HCT116 (cell line): ENCODE measurements at regions not wholly inside any gene's neighbourhood (a gene's known extent, or its start where the extent isn't known, plus 50 kb on each side); places are given as distances from the start of the nearest gene placed in this dataset.
A peak's percentile ranks its signal among the peaks of the same experiment; 100 is the strongest.

ENCODE experiments used
- ATAC-seq: fragments of 200-7000 bp; cut with Tn5 transposase; 2 replicates; pipeline ENCODE4 v1.9.1; 2020; ENCODE audit warnings: mild to moderate bottlenecking, moderate library complexity
- BruUV-seq: library from RNA; stranded (reverse); fragments of 400-500 nt; replicated peaks from 2 replicates; lab custom pipeline; 2021; lab: Mats Ljungman, UMichigan
- CTCF ChIA-PET: fragments of 300-600 bp; sonication (Branson Sonifier 250); formaldehyde crosslinking; loops from one replicate; lab custom pipeline; 2021; ENCODE audit warnings: antibody characterized with exemption; lab: Charles Lee
- POLR2A ChIA-PET: fragments of 300-600, 350-600 bp; sonication (Branson Sonifier 250); formaldehyde crosslinking; loops from one replicate; lab custom pipeline; 2021; ENCODE audit warnings: antibody characterized with exemption; lab: Charles Lee
- RAD21 ChIA-PET, 2 experiments: fragments of 300-600 bp; sonication (Branson Sonifier 250); formaldehyde crosslinking; loops; one replicate each; lab custom pipeline; 2023; ENCODE audit warnings: low total read pairs in 2 of 2; ENCODE audit not compliant: uncharacterized antibody in 2 of 2, unreplicated experiment in 2 of 2, low non-redundant PET in 1 of 2; lab: Charles Lee
- DNase-seq: peaks from one replicate; pipeline ENCODE4 v3.0.0-alpha.2; 2010; ENCODE audit warnings: low read depth, low spot score
- H2AFZ ChIP-seq: fragments of 200-600 bp; shearing (Covaris generic), sonication (generic); 2 replicates; pipeline ENCODE4 v1.6.1; 2017; ENCODE audit warnings: low read depth, mixed run types, mixed read lengths, antibody characterized with exemption, low read length; ENCODE audit not compliant: poor library complexity, severe bottlenecking
- H3K27ac ChIP-seq: 2 replicates; pipeline ENCODE4 v1.5.1; 2012; ENCODE audit warnings: low read depth, low read length
- H3K27me3 ChIP-seq: fragments of 200-600 bp; sonication (generic); 2 replicates; pipeline ENCODE4 v1.6.1; 2016; ENCODE audit warnings: mixed run types, low read length, mixed read lengths; ENCODE audit not compliant: insufficient read depth
- H3K36me3 ChIP-seq, 2 experiments: fragments of 200-500 bp in 1 of 2; fragments of 200-600 bp in 1 of 2; sonication (Bioruptor generic) in 1 of 2; sonication (generic) in 1 of 2; 2 replicates each; pipeline versions ENCODE4 v1.5.1 to v1.6.1; 2014 to 2016; ENCODE audit warnings: low read length in 2 of 2, inconsistent platforms in 1 of 2, mixed read lengths in 1 of 2, mixed run types in 1 of 2; ENCODE audit not compliant: insufficient read depth in 2 of 2, control insufficient read depth in 1 of 2
- H3K4me1 ChIP-seq, 2 experiments: fragments of 200-600 bp in 1 of 2; sonication (generic) in 1 of 2; 2 replicates each; pipeline versions ENCODE4 v1.5.1 to v1.6.1; 2012 to 2017; ENCODE audit warnings: low read length in 2 of 2, inconsistent platforms in 1 of 2, mild to moderate bottlenecking in 1 of 2, mixed read lengths in 1 of 2, mixed run types in 1 of 2, moderate library complexity in 1 of 2; ENCODE audit not compliant: insufficient read depth in 2 of 2, control insufficient read depth in 1 of 2
- H3K4me2 ChIP-seq: fragments of 200-600 bp; sonication (generic); 2 replicates; pipeline ENCODE4 v1.6.1; 2017; ENCODE audit warnings: mixed run types, low read length, mixed read lengths
- H3K4me3 ChIP-seq, 2 experiments: fragments of 200-600 bp in 1 of 2; sonication (generic) in 1 of 2; replicated peaks in 1 of 2; 2 replicates each; pipeline ENCODE4 v1.5.1; 2011 to 2016; ENCODE audit warnings: low read length in 2 of 2, control low read depth in 1 of 2, low read depth in 1 of 2, mild to moderate bottlenecking in 1 of 2, mixed read lengths in 1 of 2, mixed run types in 1 of 2
- H3K79me2 ChIP-seq: fragments of 200-600 bp; sonication (generic); 2 replicates; pipeline ENCODE4 v1.6.1; 2017; ENCODE audit warnings: mild to moderate bottlenecking, mixed run types, low read length, moderate library complexity, mixed read lengths; ENCODE audit not compliant: insufficient read depth
- H3K9ac ChIP-seq: fragments of 200-600 bp; sonication (generic); 2 replicates; pipeline ENCODE4 v1.6.1; 2016; ENCODE audit warnings: low read length, mixed read lengths
- H3K9me2 ChIP-seq: fragments of 200-600 bp; sonication (generic), shearing (Covaris generic); 2 replicates; pipeline ENCODE4 v1.6.1; 2017; ENCODE audit warnings: mixed run types, mild to moderate bottlenecking, moderate library complexity; ENCODE audit not compliant: insufficient read depth
- H3K9me3 ChIP-seq, 2 experiments: fragments of 200-500 bp in 1 of 2; fragments of 200-600 bp in 1 of 2; sonication (Bioruptor generic) in 1 of 2; sonication (generic) in 1 of 2; 2 replicates each; pipeline ENCODE4 v1.6.1; 2014 to 2017; ENCODE audit warnings: low read length in 2 of 2, mixed read lengths in 2 of 2, inconsistent platforms in 1 of 2, low read depth in 1 of 2, mild to moderate bottlenecking in 1 of 2, mixed run types in 1 of 2, moderate library complexity in 1 of 2; ENCODE audit not compliant: control insufficient read depth in 1 of 2, insufficient read depth in 1 of 2
- H4K20me1 ChIP-seq: fragments of 200-600 bp; sonication (generic), shearing (Covaris generic); 2 replicates; pipeline ENCODE4 v1.6.1; 2017; ENCODE audit warnings: mixed run types, mild to moderate bottlenecking, moderate library complexity; ENCODE audit not compliant: insufficient read depth
- CTCF ChIP-seq, 3 experiments: fragments of 200-600 bp in 1 of 3; sonication (generic) in 1 of 3; IDR thresholded peaks in 2 of 3; conservative IDR thresholded peaks in 1 of 3; 2 replicates each; pipeline ENCODE4 v1.5.1; 2012 to 2017; ENCODE audit warnings: low read depth in 2 of 3, low read length in 2 of 3, antibody characterized with exemption in 1 of 3, borderline replicate concordance in 1 of 3, control low read depth in 1 of 3, mild to moderate bottlenecking in 1 of 3, mixed read lengths in 1 of 3, mixed run types in 1 of 3, moderate library complexity in 1 of 3; ENCODE audit not compliant: insufficient read depth in 1 of 3
- EGR1 ChIP-seq: IDR thresholded peaks from 2 replicates; pipeline ENCODE4 v1.6.1; 2012; ENCODE audit warnings: low read depth
- JUND ChIP-seq: IDR thresholded peaks from 2 replicates; pipeline ENCODE4 v1.6.1; 2012
- POLR2A ChIP-seq: IDR thresholded peaks from 2 replicates; pipeline ENCODE4 v1.7.0; 2011; ENCODE audit warnings: borderline replicate concordance; ENCODE audit not compliant: insufficient read depth, insufficient read length; ENCODE audit errors: extremely low read depth
- POLR2AphosphoS5 ChIP-seq: IDR thresholded peaks from 2 replicates; pipeline ENCODE4 v1.6.1; 2011; ENCODE audit warnings: mild to moderate bottlenecking, low read depth, low read length, moderate library complexity
- RAD21 ChIP-seq: IDR thresholded peaks from 2 replicates; pipeline ENCODE4 v1.6.1; 2012; ENCODE audit warnings: low read depth, mild to moderate bottlenecking
- SRF ChIP-seq: IDR thresholded peaks from 2 replicates; pipeline ENCODE4 v1.6.1; 2012; ENCODE audit warnings: low read depth
- TCF7L2 ChIP-seq: IDR thresholded peaks from 2 replicates; pipeline ENCODE4 v1.7.0; 2011; ENCODE audit warnings: borderline replicate concordance, inconsistent platforms; ENCODE audit not compliant: insufficient read depth, insufficient read length; ENCODE audit errors: extremely low read depth
- intact Hi-C: fragments of 100-400 bp; cut with micrococcal nuclease; formaldehyde crosslinking; loops from 2 replicates; pipeline ENCODE4 v1.10.0; 2022
- TF ChIP-seq, protein P1 (sequence below): IDR thresholded peaks from 2 replicates; pipeline ENCODE4 v1.6.1; 2011; ENCODE audit warnings: mild to moderate bottlenecking, low read length, moderate library complexity; ENCODE audit not compliant: insufficient replicate concordance; ENCODE audit errors: extremely low read depth
- TF ChIP-seq, protein P2 (sequence below): IDR thresholded peaks from 2 replicates; pipeline ENCODE4 v1.6.1; 2012

DNA sequence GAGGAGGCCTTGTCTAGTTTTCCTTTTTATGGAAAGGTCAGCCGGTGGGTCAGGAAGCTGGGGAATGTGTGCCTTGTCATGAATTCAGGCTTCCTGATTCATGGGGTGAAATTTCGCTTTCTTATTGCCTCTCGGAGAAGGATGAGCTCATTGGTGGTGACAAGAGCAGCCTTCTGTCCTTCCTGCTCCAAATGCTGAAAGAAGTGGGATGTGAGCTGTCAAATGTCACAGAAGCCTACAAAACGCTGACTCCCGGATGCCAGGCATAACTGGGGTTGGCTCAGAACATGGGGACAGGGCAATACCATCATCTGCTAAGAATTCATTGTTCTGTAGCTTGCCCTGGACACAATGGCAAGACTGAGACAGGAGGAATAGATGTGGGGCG is 55.8 kb upstream of the FAM136A start:
- ATAC-seq (no peak), DNase-seq (no peak)
- Histone ChIP-seq H3K4me3 (no peak overlapping the region), H2AFZ (peak overlapping the region; percentile 28), H3K36me3 (no peaks in the 10 kb centered on the region), H4K20me1 (no peaks in the 10 kb centered on the region), H3K4me1 (peaks cover 4 to 29% of the 10 kb centered on the region in 2 experiments), H3K27me3 (no peaks in the 10 kb centered on the region), H3K9me2 (no peaks in the 10 kb centered on the region), H3K27ac (no peak overlapping the region), H3K9ac (no peak overlapping the region), H3K9me3 (no peaks in the 10 kb centered on the region), H3K79me2 (no peaks in the 10 kb centered on the region), H3K4me2 (no peak overlapping the region)
- BruUV-seq = no TSS peak
- RAD21 ChIA-PET = no interaction called here
- CTCF ChIA-PET = no interaction called here
- POLR2A ChIA-PET = no interaction called here
- intact Hi-C loops = no loop called here
- TF ChIP-seq POLR2A = no peak
- no peak for TF ChIP-seq EGR1
- TF ChIP-seq CTCF (IDR thresholded peaks at IDR 0.05 in 2 of 3, conservative IDR thresholded peaks at IDR 0.05 in 1 of 3; ENCODE audit: borderline replicate concordance in 1 of 3, insufficient read depth in 1 of 3, low read depth in 2 of 3, low read length in 2 of 3) = no peak
- no peak for TF ChIP-seq POLR2AphosphoS5
- TF ChIP-seq SRF = no peak

- no peaks in the 10 kb centered on the region for H3K9me3 ChIP-seq
- H3K79me2 ChIP-seq = no peaks in the 10 kb centered on the region
- ATAC-seq = peak; percentile 71
- no TSS peak for BruUV-seq
- H3K4me1 ChIP-seq = peaks cover 4 to 29% of the 10 kb centered on the region in 2 experiments
- ChIA-PET RAD21 (no interaction called here), POLR2A (no interaction called here), CTCF (no interaction called here)
- no peak overlapping the region for H3K27ac ChIP-seq
- no peak for DNase-seq
- no peak overlapping the region for H3K4me2 ChIP-seq
- no peak overlapping the region for H3K4me3 ChIP-seq
- H2AFZ ChIP-seq = peak overlapping the region; percentile 28
- no peaks in the 10 kb centered on the region for H3K36me3 ChIP-seq
- no peaks in the 10 kb centered on the region for H4K20me1 ChIP-seq
- H3K27me3 ChIP-seq = no peaks in the 10 kb centered on the region
- TF ChIP-seq, protein P1, sequence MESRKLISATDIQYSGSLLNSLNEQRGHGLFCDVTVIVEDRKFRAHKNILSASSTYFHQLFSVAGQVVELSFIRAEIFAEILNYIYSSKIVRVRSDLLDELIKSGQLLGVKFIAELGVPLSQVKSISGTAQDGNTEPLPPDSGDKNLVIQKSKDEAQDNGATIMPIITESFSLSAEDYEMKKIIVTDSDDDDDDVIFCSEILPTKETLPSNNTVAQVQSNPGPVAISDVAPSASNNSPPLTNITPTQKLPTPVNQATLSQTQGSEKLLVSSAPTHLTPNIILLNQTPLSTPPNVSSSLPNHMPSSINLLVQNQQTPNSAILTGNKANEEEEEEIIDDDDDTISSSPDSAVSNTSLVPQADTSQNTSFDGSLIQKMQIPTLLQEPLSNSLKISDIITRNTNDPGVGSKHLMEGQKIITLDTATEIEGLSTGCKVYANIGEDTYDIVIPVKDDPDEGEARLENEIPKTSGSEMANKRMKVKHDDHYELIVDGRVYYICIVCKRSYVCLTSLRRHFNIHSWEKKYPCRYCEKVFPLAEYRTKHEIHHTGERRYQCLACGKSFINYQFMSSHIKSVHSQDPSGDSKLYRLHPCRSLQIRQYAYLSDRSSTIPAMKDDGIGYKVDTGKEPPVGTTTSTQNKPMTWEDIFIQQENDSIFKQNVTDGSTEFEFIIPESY = no peak
- TF ChIP-seq RAD21 = 0 out of 2 replicates have a peak, but pooled peaks have one; percentile 6
- no peak for TF ChIP-seq TCF7L2
- peak in 2 of 3 experiments; percentile 41 to 46; a peak in 3 of 6 replicates for TF ChIP-seq CTCF (IDR thresholded peaks at IDR 0.05 in 2 of 3, conservative IDR thresholded peaks at IDR 0.05 in 1 of 3; ENCODE audit: borderline replicate concordance in 1 of 3, insufficient read depth in 1 of 3, low read depth in 2 of 3, low read length in 2 of 3)
- TF ChIP-seq, protein P2, sequence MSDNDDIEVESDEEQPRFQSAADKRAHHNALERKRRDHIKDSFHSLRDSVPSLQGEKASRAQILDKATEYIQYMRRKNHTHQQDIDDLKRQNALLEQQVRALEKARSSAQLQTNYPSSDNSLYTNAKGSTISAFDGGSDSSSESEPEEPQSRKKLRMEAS = no peak
- TF ChIP-seq EGR1 = no peak
- TF ChIP-seq JUND = no peak
- intact Hi-C loops = no loop called here
- H3K9ac ChIP-seq = no peak overlapping the region
- H3K9me2 ChIP-seq = no peaks in the 10 kb centered on the region
These were observed 55.2 kb upstream of the FAM136A start for GRCh38 chr2:70356941-70357683.
